ENCODE measurements at regions not wholly inside any gene's neighbourhood (a gene's known extent, or its start where the extent isn't known, plus 50 kb on each side); places are given as distances from the start of the nearest gene placed in this dataset.

GRCh38 chrX:13140007-13140406 is 95.6 kb upstream of the FAM9C start:
- no peak overlapping the region for H3K4me3 ChIP-seq (ENCODE audit: insufficient read depth, low read length)
- no peak overlapping the region for H2AFZ ChIP-seq (ENCODE audit: low read length)
- no peaks in the 10 kb centered on the region for H3K9me3 ChIP-seq (ENCODE audit: low read depth, low read length)
- H3K4me2 ChIP-seq (ENCODE audit: insufficient read depth, low read length): no peak overlapping the region
- H4K20me1 ChIP-seq (ENCODE audit: insufficient read depth, low read length): no peaks in the 10 kb centered on the region
- no peak for TF ChIP-seq CTCF (IDR thresholded peaks at IDR 0.05; ENCODE audit: extremely low read depth, low read depth, low read length)
- H3K27ac ChIP-seq (ENCODE audit: low read depth, low read length): no peak overlapping the region
- no peak for DNase-seq (ENCODE audit: insufficient read length, low spot score, missing footprints)
- no peaks in the 10 kb centered on the region for H3K79me2 ChIP-seq (ENCODE audit: insufficient read depth, low read length)
- no peaks in the 10 kb centered on the region for H3K36me3 ChIP-seq (ENCODE audit: insufficient read depth, low read length)
- H3K4me1 ChIP-seq (ENCODE audit: insufficient read depth, low read length): peaks cover 5% of the 10 kb centered on the region
- H3K27me3 ChIP-seq (ENCODE audit: insufficient read depth, low read length): no peaks in the 10 kb centered on the region

- no peak for TF ChIP-seq CTCF (IDR thresholded peaks at IDR 0.05; ENCODE audit: extremely low read depth, low read depth, low read length)
- H3K4me3 ChIP-seq (ENCODE audit: insufficient read depth, low read length): no peak overlapping the region
- no peak overlapping the region for H2AFZ ChIP-seq (ENCODE audit: low read length)
- no peaks in the 10 kb centered on the region for H3K79me2 ChIP-seq (ENCODE audit: insufficient read depth, low read length)
- no peaks in the 10 kb centered on the region for H3K27me3 ChIP-seq (ENCODE audit: insufficient read depth, low read length)
- no peaks in the 10 kb centered on the region for H4K20me1 ChIP-seq (ENCODE audit: insufficient read depth, low read length)
- no peak overlapping the region for H3K27ac ChIP-seq (ENCODE audit: low read depth, low read length)
- H3K9me3 ChIP-seq (ENCODE audit: low read depth, low read length): no peaks in the 10 kb centered on the region
- peaks cover 2% of the 10 kb centered on the region for H3K4me1 ChIP-seq (ENCODE audit: insufficient read depth, low read length)
- no peak overlapping the region for H3K4me2 ChIP-seq (ENCODE audit: insufficient read depth, low read length)
- no peak for DNase-seq (ENCODE audit: insufficient read length, low spot score, missing footprints)
- H3K36me3 ChIP-seq (ENCODE audit: insufficient read depth, low read length): no peaks in the 10 kb centered on the region
Observed at GRCh38 chrX:13131396-13132137, 87.1 kb upstream of the FAM9C start.

- H3K4me3 ChIP-seq (ENCODE audit: insufficient read depth, low read length): no peak overlapping the region
- H3K4me1 ChIP-seq (ENCODE audit: insufficient read depth, low read length): peaks cover 2% of the 10 kb centered on the region
- no peak overlapping the region for H3K4me2 ChIP-seq (ENCODE audit: insufficient read depth, low read length)
- H2AFZ ChIP-seq (ENCODE audit: low read length): no peak overlapping the region
- H3K27me3 ChIP-seq (ENCODE audit: insufficient read depth, low read length): no peaks in the 10 kb centered on the region
- no peaks in the 10 kb centered on the region for H3K36me3 ChIP-seq (ENCODE audit: insufficient read depth, low read length)
- no peaks in the 10 kb centered on the region for H3K79me2 ChIP-seq (ENCODE audit: insufficient read depth, low read length)
- no peaks in the 10 kb centered on the region for H4K20me1 ChIP-seq (ENCODE audit: insufficient read depth, low read length)
- H3K27ac ChIP-seq (ENCODE audit: low read depth, low read length): no peak overlapping the region
- no peak for DNase-seq (ENCODE audit: insufficient read length, low spot score, missing footprints)
- TF ChIP-seq CTCF (IDR thresholded peaks at IDR 0.05; ENCODE audit: extremely low read depth, low read depth, low read length): no peak
- H3K9me3 ChIP-seq (ENCODE audit: low read depth, low read length): no peaks in the 10 kb centered on the region
Observed at GRCh38 chrX:13130816-13131215, 86.4 kb upstream of the FAM9C start.

GRCh38 chrX:13128104-13128503 is 83.7 kb upstream of the FAM9C start:
- Histone ChIP-seq H3K27ac (ENCODE audit: low read depth, low read length) (no peak overlapping the region), H4K20me1 (ENCODE audit: insufficient read depth, low read length) (no peaks in the 10 kb centered on the region), H3K36me3 (ENCODE audit: insufficient read depth, low read length) (no peaks in the 10 kb centered on the region), H2AFZ (ENCODE audit: low read length) (no peak overlapping the region), H3K9me3 (ENCODE audit: low read depth, low read length) (no peaks in the 10 kb centered on the region), H3K4me1 (ENCODE audit: insufficient read depth, low read length) (peaks cover 18% of the 10 kb centered on the region), H3K27me3 (ENCODE audit: insufficient read depth, low read length) (no peaks in the 10 kb centered on the region), H3K4me2 (ENCODE audit: insufficient read depth, low read length) (no peak overlapping the region), H3K4me3 (ENCODE audit: insufficient read depth, low read length) (no peak overlapping the region), H3K79me2 (ENCODE audit: insufficient read depth, low read length) (no peaks in the 10 kb centered on the region)
- no peak for DNase-seq (ENCODE audit: insufficient read length, low spot score, missing footprints)
- TF ChIP-seq CTCF (IDR thresholded peaks at IDR 0.05; ENCODE audit: extremely low read depth, low read depth, low read length): no peak
